ENCODE measurements at regions not wholly inside any gene's neighbourhood (a gene's known extent, or its start where the extent isn't known, plus 50 kb on each side); places are given as distances from the start of the nearest gene placed in this dataset.

DNA sequence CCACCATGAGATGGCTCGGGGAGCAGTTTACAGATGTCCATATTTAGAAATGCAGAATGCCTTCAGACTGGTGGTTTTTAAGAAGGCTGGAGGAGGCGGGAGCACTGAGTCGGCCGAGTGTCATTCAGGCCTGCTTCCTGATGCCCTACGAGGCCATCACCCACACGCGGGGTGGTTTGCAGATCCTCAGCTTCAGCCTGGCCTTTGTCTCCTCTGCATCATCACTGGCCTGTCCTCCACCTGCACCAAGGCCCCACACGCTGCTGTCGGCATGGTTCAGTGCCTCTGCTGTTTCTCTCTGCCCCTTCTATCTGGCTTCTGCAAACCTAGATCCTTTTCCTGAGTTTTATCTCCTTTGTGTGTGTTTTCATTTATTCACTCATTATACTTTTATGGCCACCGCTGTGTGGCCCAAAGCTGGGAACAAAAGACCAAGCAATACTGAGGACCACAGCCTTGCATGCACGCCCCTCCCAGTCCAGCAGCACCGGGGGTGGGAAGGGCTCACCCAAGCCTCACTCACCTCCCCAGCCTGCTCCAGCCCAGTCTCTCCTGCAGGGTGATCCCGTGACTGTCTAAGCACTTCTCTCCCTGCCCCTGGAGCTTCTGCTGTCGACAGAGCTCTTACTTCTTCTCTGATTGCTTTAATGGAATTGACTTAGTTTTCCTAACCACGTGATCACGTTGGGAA, 240.8 kb downstream of the TEX29 start:
- no peak overlapping the region for H3K4me3 ChIP-seq
- H3K36me3 ChIP-seq (ENCODE audit: insufficient read depth) = no peaks in the 10 kb centered on the region
- no peaks in the 10 kb centered on the region for H3K79me2 ChIP-seq (replicated peaks; ENCODE audit: insufficient read depth)
- no peak for TF ChIP-seq JUNB (IDR thresholded peaks at IDR 0.05; ENCODE audit: unreplicated experiment)
- TF ChIP-seq POLR2AphosphoS5 (IDR thresholded peaks at IDR 0.05; ENCODE audit: low read depth) = no peak
- no peak for TF ChIP-seq ZNF114 (CRISPR knock-in tag; IDR thresholded peaks at IDR 0.05)
- TF ChIP-seq EZH2phosphoT487 (IDR thresholded peaks at IDR 0.05; ENCODE audit: unreplicated experiment) = no peak
- TF ChIP-seq, protein P1, sequence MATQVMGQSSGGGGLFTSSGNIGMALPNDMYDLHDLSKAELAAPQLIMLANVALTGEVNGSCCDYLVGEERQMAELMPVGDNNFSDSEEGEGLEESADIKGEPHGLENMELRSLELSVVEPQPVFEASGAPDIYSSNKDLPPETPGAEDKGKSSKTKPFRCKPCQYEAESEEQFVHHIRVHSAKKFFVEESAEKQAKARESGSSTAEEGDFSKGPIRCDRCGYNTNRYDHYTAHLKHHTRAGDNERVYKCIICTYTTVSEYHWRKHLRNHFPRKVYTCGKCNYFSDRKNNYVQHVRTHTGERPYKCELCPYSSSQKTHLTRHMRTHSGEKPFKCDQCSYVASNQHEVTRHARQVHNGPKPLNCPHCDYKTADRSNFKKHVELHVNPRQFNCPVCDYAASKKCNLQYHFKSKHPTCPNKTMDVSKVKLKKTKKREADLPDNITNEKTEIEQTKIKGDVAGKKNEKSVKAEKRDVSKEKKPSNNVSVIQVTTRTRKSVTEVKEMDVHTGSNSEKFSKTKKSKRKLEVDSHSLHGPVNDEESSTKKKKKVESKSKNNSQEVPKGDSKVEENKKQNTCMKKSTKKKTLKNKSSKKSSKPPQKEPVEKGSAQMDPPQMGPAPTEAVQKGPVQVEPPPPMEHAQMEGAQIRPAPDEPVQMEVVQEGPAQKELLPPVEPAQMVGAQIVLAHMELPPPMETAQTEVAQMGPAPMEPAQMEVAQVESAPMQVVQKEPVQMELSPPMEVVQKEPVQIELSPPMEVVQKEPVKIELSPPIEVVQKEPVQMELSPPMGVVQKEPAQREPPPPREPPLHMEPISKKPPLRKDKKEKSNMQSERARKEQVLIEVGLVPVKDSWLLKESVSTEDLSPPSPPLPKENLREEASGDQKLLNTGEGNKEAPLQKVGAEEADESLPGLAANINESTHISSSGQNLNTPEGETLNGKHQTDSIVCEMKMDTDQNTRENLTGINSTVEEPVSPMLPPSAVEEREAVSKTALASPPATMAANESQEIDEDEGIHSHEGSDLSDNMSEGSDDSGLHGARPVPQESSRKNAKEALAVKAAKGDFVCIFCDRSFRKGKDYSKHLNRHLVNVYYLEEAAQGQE (IDR thresholded peaks at IDR 0.05; ENCODE audit: unreplicated experiment) = no peak
- TF ChIP-seq ZNF462 (CRISPR knock-in tag; IDR thresholded peaks at IDR 0.05) = no peak
- no peak for TF ChIP-seq ZNF331 (CRISPR knock-in tag; IDR thresholded peaks at IDR 0.05; ENCODE audit: low read depth)
- TF ChIP-seq CREB1 (CRISPR knock-in tag; IDR thresholded peaks at IDR 0.05; ENCODE audit: low read depth) = no peak
- no peak for TF ChIP-seq ETS1 (IDR thresholded peaks at IDR 0.05)
- no peak for TF ChIP-seq CTCF (conservative IDR thresholded peaks at IDR 0.05; ENCODE audit: low read depth in 2 of 2)
- Mint-ChIP-seq H3K36me3 (ENCODE audit: low read depth) (no peaks in the 10 kb centered on the region), H3K4me1 (peaks cover 8% of the 10 kb centered on the region), H3K27ac (no peak overlapping the region), H3K9me3 (no peaks in the 10 kb centered on the region), H3K27me3 (ENCODE audit: insufficient read depth, low read depth, poor library complexity) (peaks cover 9% of the 10 kb centered on the region), H3K4me3 (no peak overlapping the region)
- H4K20me1 ChIP-seq (replicated peaks; ENCODE audit: insufficient read depth) = no peaks in the 10 kb centered on the region
- H3K4me2 ChIP-seq = no peak overlapping the region
- DNase-seq (ENCODE audit: low spot score) = no peak
- H3K27ac ChIP-seq (ENCODE audit: low read depth) = no peak overlapping the region
- no peaks in the 10 kb centered on the region for H3F3A ChIP-seq (replicated peaks; ENCODE audit: low read depth)
- ATAC-seq = no peak
- H2AFZ ChIP-seq = no peak overlapping the region
- no peaks in the 10 kb centered on the region for H3K27me3 ChIP-seq (ENCODE audit: insufficient read depth)
- H3K9me2 ChIP-seq (ENCODE audit: insufficient read depth) = no peaks in the 10 kb centered on the region
- no peaks in the 10 kb centered on the region for H3K4me1 ChIP-seq (ENCODE audit: insufficient read depth)

All from GM23338 (cell line).